HG02885 (cell line): ENCODE measurements at regions not wholly inside any gene's neighbourhood (a gene's known extent, or its start where the extent isn't known, plus 50 kb on each side); places are given as distances from the start of the nearest gene placed in this dataset.
"Not testable (repeated sequence)": the region's sequence is repeated elsewhere in the genome, so short reads cannot be mapped to it uniquely, and the experiment has no call there.

Source experiments
- ATAC-seq: cut with Tn5 transposase; IDR thresholded peaks from one replicate; pipeline ENCODE4 v1.9.1; 2021; ENCODE audit warnings: mild to moderate bottlenecking; ENCODE audit not compliant: unreplicated experiment, poor library complexity

- ATAC-seq = no peak
Measured at GRCh38 chr5:158234323-158235158, 375.6 kb upstream of the CLINT1 start.

- ATAC-seq = no peak
Measured at GRCh38 chr5:158233735-158234322, 374.9 kb upstream of the CLINT1 start.

GRCh38 chr5:158227314-158227713 lies 368.4 kb upstream of the CLINT1 start:
- not testable (repeated sequence) for ATAC-seq

- ATAC-seq = no peak
Measured at GRCh38 chr5:158226496-158226895, 367.6 kb upstream of the CLINT1 start.

GRCh38 chr5:158224253-158224652 lies 365.3 kb upstream of the CLINT1 start:
- ATAC-seq = no peak

- ATAC-seq = no peak
Measured at GRCh38 chr5:158223054-158223600, 364.2 kb upstream of the CLINT1 start.

GRCh38 chr5:158212917-158213316 lies 354.0 kb upstream of the CLINT1 start:
- ATAC-seq = no peak

GRCh38 chr5:158212237-158212636 lies 353.3 kb upstream of the CLINT1 start:
- ATAC-seq = no peak

- no peak for ATAC-seq
Measured at GRCh38 chr5:158209219-158209908, 350.4 kb upstream of the CLINT1 start.

- ATAC-seq = no peak
Measured at GRCh38 chr5:158207733-158208132, 348.8 kb upstream of the CLINT1 start.

GRCh38 chr5:158205992-158206391 lies 347.0 kb upstream of the CLINT1 start:
- ATAC-seq = no peak

- ATAC-seq = no peak
Measured at GRCh38 chr5:158203261-158203660, 344.3 kb upstream of the CLINT1 start.

GRCh38 chr5:158202801-158203200 lies 343.9 kb upstream of the CLINT1 start:
- no peak for ATAC-seq

- ATAC-seq = no peak
Measured at GRCh38 chr5:158200619-158201018, 341.7 kb upstream of the CLINT1 start.

- peak; percentile 95 for ATAC-seq
Measured at GRCh38 chr5:158198636-158199035, 339.7 kb upstream of the CLINT1 start.

- ATAC-seq = no peak
Measured at GRCh38 chr5:158195416-158196210, 336.7 kb upstream of the CLINT1 start.

GRCh38 chr5:158194561-158194976 lies 335.6 kb upstream of the CLINT1 start:
- peak; percentile 68 for ATAC-seq

GRCh38 chr5:158193395-158193794 lies 334.4 kb upstream of the CLINT1 start:
- not testable (repeated sequence) for ATAC-seq

- ATAC-seq = no peak
Measured at GRCh38 chr5:158180407-158180806, 321.5 kb upstream of the CLINT1 start.

- no peak for ATAC-seq
Measured at GRCh38 chr5:158179271-158179670, 320.3 kb upstream of the CLINT1 start.
